ENCODE measurements at regions not wholly inside any gene's neighbourhood (a gene's known extent, or its start where the extent isn't known, plus 50 kb on each side); places are given as distances from the start of the nearest gene placed in this dataset.

GRCh38 chr16:80263181-80263823 is 277.5 kb upstream of the DYNLRB2 start:
- Histone ChIP-seq H3K4me1 (ENCODE audit: insufficient read depth, low read length) (no peaks in the 10 kb centered on the region), H2BK5ac (ENCODE audit: insufficient read length, low read length) (no peak overlapping the region), H3K27ac (ENCODE audit: insufficient read length, low read depth, low read length) (no peak overlapping the region), H3T11ph (ENCODE audit: low read length) (no peak overlapping the region), H3K79me2 (ENCODE audit: insufficient read depth, low read length) (no peaks in the 10 kb centered on the region), H3K79me1 (ENCODE audit: insufficient read depth, low read depth, low read length, poor library complexity, severe bottlenecking) (no peaks in the 10 kb centered on the region), H3K27me3 (ENCODE audit: insufficient read depth, low read length) (no peaks in the 10 kb centered on the region), H2AFZ (ENCODE audit: low read length) (no peak overlapping the region), H3K4ac (ENCODE audit: low read depth, low read length) (no peak overlapping the region), H3K56ac (ENCODE audit: insufficient read length, low read depth, low read length) (no peak overlapping the region), H3K23ac (ENCODE audit: insufficient read length, low read depth, low read length) (no peak overlapping the region), H3K23me2 (ENCODE audit: insufficient read length, low read depth, low read length, poor library complexity, severe bottlenecking) (no peaks in the 10 kb centered on the region), H2AK5ac (ENCODE audit: insufficient read length, low read length) (no peak overlapping the region), H3K14ac (ENCODE audit: insufficient read depth, low read length) (no peak overlapping the region), H4K91ac (ENCODE audit: insufficient read length, low read depth, low read length) (no peak overlapping the region), H2BK12ac (ENCODE audit: insufficient read length, low read depth, low read length) (no peak overlapping the region), H4K20me1 (ENCODE audit: control insufficient read depth, insufficient read depth, insufficient read length) (no peaks in the 10 kb centered on the region), H2BK15ac (ENCODE audit: low read depth, low read length) (no peak overlapping the region), H3K9ac (ENCODE audit: extremely low read depth, insufficient read length, low read length) (no peak overlapping the region), H4K5ac (ENCODE audit: insufficient read length, low read depth, low read length) (no peak overlapping the region), H3K4me2 (ENCODE audit: insufficient read depth, insufficient read length, low read length) (no peak overlapping the region), H4K8ac (replicated peaks; ENCODE audit: insufficient read length, low read depth, low read length) (no peak overlapping the region), H2BK20ac (ENCODE audit: low read depth, low read length, poor library complexity, severe bottlenecking) (no peak overlapping the region), H3K18ac (ENCODE audit: insufficient read length, low read depth, low read length) (no peak overlapping the region), H3K9me3 (ENCODE audit: control insufficient read depth, low read depth, low read length) (no peaks in the 10 kb centered on the region), H2BK120ac (ENCODE audit: low read depth, low read length, poor library complexity, severe bottlenecking) (no peak overlapping the region)
- H3K36me3 Mint-ChIP-seq (ENCODE audit: insufficient read depth in 1 of 3, low read depth in 3 of 3) = no peaks in the 10 kb centered on the region
- peaks cover 2 to 5% of the 10 kb centered on the region in 2 experiments for H3K4me1 Mint-ChIP-seq
- no peak for TF ChIP-seq CTCF (conservative IDR thresholded peaks at IDR 0.05)
- no peak for DNase-seq
- H3K27ac Mint-ChIP-seq = no peak overlapping the region
- no CpG with 5 or more reads among the region's 4 CpGs for WGBS (ENCODE audit: extremely low coverage, insufficient read length, low lambda C conversion rate)
- H3K27me3 Mint-ChIP-seq (ENCODE audit: low read depth) = no peaks in the 10 kb centered on the region
- no peak overlapping the region for H3K4me3 Mint-ChIP-seq
- H3K9me3 Mint-ChIP-seq = no peaks in the 10 kb centered on the region

Data from H9 (cell line).